NT2/D1 (cell line): ENCODE measurements at regions not wholly inside any gene's neighbourhood (a gene's known extent, or its start where the extent isn't known, plus 50 kb on each side); places are given as distances from the start of the nearest gene placed in this dataset.

ENCODE experiments used
- DNase-seq: peaks from one replicate; pipeline ENCODE4 v3.0.0-alpha.2; 2011; ENCODE audit warnings: low read depth, low spot score
- H3K27me3 ChIP-seq: 2 replicates; pipeline ENCODE4 v1.6.0; 2011; ENCODE audit warnings: mild to moderate bottlenecking; ENCODE audit not compliant: insufficient read length, insufficient read depth
- H3K36me3 ChIP-seq: 2 replicates; pipeline ENCODE4 v1.6.1; 2011; ENCODE audit warnings: mild to moderate bottlenecking, low read length, mixed read lengths; ENCODE audit not compliant: insufficient read depth, insufficient read length
- H3K4me1 ChIP-seq: 2 replicates; pipeline ENCODE4 v1.5.1; 2011; ENCODE audit not compliant: insufficient read depth, insufficient read length
- H3K4me3 ChIP-seq: 2 replicates; pipeline ENCODE4 v1.5.1; 2011; ENCODE audit warnings: low read depth; ENCODE audit not compliant: insufficient read length
- H3K9ac ChIP-seq: 2 replicates; pipeline ENCODE4 v1.6.0; 2011; ENCODE audit warnings: low read depth; ENCODE audit not compliant: insufficient read length
- H3K9me3 ChIP-seq: 2 replicates; pipeline ENCODE4 v1.5.1; 2011; ENCODE audit warnings: mild to moderate bottlenecking, low read length; ENCODE audit not compliant: insufficient read depth
- SUZ12 ChIP-seq: IDR thresholded peaks from 2 replicates; pipeline ENCODE4 v1.6.1; 2011; ENCODE audit not compliant: insufficient read length, insufficient read depth; ENCODE audit errors: extremely low read depth
- YY1 ChIP-seq: IDR thresholded peaks from 2 replicates; pipeline ENCODE4 v1.6.1; 2011; ENCODE audit not compliant: insufficient read length, insufficient read depth
- ZNF274 ChIP-seq: IDR thresholded peaks from 2 replicates; pipeline ENCODE4 v1.6.1; 2011; ENCODE audit warnings: mild to moderate bottlenecking, low read depth, low read length

GRCh38 chr6:22413681-22414311 is 117.0 kb upstream of the PRL start:
- no peak for TF ChIP-seq YY1
- no peak for TF ChIP-seq ZNF274
- no peak for TF ChIP-seq SUZ12
- Histone ChIP-seq H3K27me3 (no peaks in the 10 kb centered on the region), H3K9ac (no peak overlapping the region), H3K4me1 (no peaks in the 10 kb centered on the region), H3K4me3 (no peak overlapping the region), H3K36me3 (no peaks in the 10 kb centered on the region), H3K9me3 (0 out of 2 replicates have a peak, but pooled peaks cover 2% of the 10 kb centered on the region)
- DNase-seq = no peak

- no peak for DNase-seq
- H3K4me1 ChIP-seq = no peaks in the 10 kb centered on the region
- no peak for TF ChIP-seq SUZ12
- no peak for TF ChIP-seq ZNF274
- TF ChIP-seq YY1 = no peak
- H3K36me3 ChIP-seq = no peaks in the 10 kb centered on the region
- H3K4me3 ChIP-seq = no peak overlapping the region
- H3K9ac ChIP-seq = no peak overlapping the region
- 0 out of 2 replicates have a peak, but pooled peaks cover 7% of the 10 kb centered on the region for H3K9me3 ChIP-seq
- no peaks in the 10 kb centered on the region for H3K27me3 ChIP-seq
Measured at GRCh38 chr6:22418714-22419113, 121.9 kb upstream of the PRL start.

GRCh38 chr6:22421198-22421597 is 124.4 kb upstream of the PRL start:
- H3K9me3 ChIP-seq = 0 out of 2 replicates have a peak, but pooled peaks cover 7% of the 10 kb centered on the region
- no peak overlapping the region for H3K4me3 ChIP-seq
- no peak overlapping the region for H3K9ac ChIP-seq
- no peaks in the 10 kb centered on the region for H3K36me3 ChIP-seq
- TF ChIP-seq SUZ12 (no peak), ZNF274 (no peak), YY1 (no peak)
- H3K4me1 ChIP-seq = no peaks in the 10 kb centered on the region
- no peak for DNase-seq
- no peaks in the 10 kb centered on the region for H3K27me3 ChIP-seq

GRCh38 chr6:22424196-22424595 is 127.4 kb upstream of the PRL start:
- no peak for DNase-seq
- Histone ChIP-seq H3K4me1 (no peaks in the 10 kb centered on the region), H3K36me3 (no peaks in the 10 kb centered on the region), H3K9me3 (0 out of 2 replicates have a peak, but pooled peaks cover 2% of the 10 kb centered on the region), H3K9ac (no peak overlapping the region), H3K27me3 (no peaks in the 10 kb centered on the region), H3K4me3 (no peak overlapping the region)
- TF ChIP-seq SUZ12 (no peak), YY1 (no peak), ZNF274 (no peak)

GRCh38 chr6:22432060-22432459 is 135.2 kb upstream of the PRL start:
- DNase-seq = no peak
- H3K9ac ChIP-seq = no peak overlapping the region
- H3K9me3 ChIP-seq = no peaks in the 10 kb centered on the region
- no peak for TF ChIP-seq YY1
- TF ChIP-seq ZNF274 = no peak
- no peak for TF ChIP-seq SUZ12
- no peak overlapping the region for H3K4me3 ChIP-seq
- no peaks in the 10 kb centered on the region for H3K4me1 ChIP-seq
- H3K27me3 ChIP-seq = no peaks in the 10 kb centered on the region
- no peaks in the 10 kb centered on the region for H3K36me3 ChIP-seq

GRCh38 chr6:22433745-22434144 is 135.6 kb upstream of the HDGFL1 start:
- Histone ChIP-seq H3K36me3 (no peaks in the 10 kb centered on the region), H3K9ac (no peak overlapping the region), H3K9me3 (no peaks in the 10 kb centered on the region), H3K27me3 (no peaks in the 10 kb centered on the region), H3K4me3 (no peak overlapping the region), H3K4me1 (no peaks in the 10 kb centered on the region)
- TF ChIP-seq YY1 (no peak), SUZ12 (no peak), ZNF274 (no peak)
- DNase-seq = no peak

GRCh38 chr6:22435151-22435550 is 134.2 kb upstream of the HDGFL1 start:
- Histone ChIP-seq H3K9me3 (no peaks in the 10 kb centered on the region), H3K4me1 (no peaks in the 10 kb centered on the region), H3K4me3 (no peak overlapping the region), H3K36me3 (no peaks in the 10 kb centered on the region), H3K27me3 (no peaks in the 10 kb centered on the region), H3K9ac (no peak overlapping the region)
- DNase-seq = no peak
- no peak for TF ChIP-seq YY1

- TF ChIP-seq ZNF274 = no peak
- TF ChIP-seq SUZ12 = no peak
- TF ChIP-seq YY1 = no peak
- H3K36me3 ChIP-seq = no peaks in the 10 kb centered on the region
- H3K9ac ChIP-seq = no peak overlapping the region
- no peaks in the 10 kb centered on the region for H3K9me3 ChIP-seq
- H3K4me3 ChIP-seq = no peak overlapping the region
- no peak for DNase-seq
- no peaks in the 10 kb centered on the region for H3K27me3 ChIP-seq
- H3K4me1 ChIP-seq = no peaks in the 10 kb centered on the region
Measured at GRCh38 chr6:22436134-22436533, 133.2 kb upstream of the HDGFL1 start.
